ENCODE measurements at regions not wholly inside any gene's neighbourhood (a gene's known extent, or its start where the extent isn't known, plus 50 kb on each side); places are given as distances from the start of the nearest gene placed in this dataset.
"Not testable (repeated sequence)": the region's sequence is repeated elsewhere in the genome, so short reads cannot be mapped to it uniquely, and the experiment has no call there.

- DNase-seq = no peak
These were observed 616.0 kb downstream of the MCTP2 start for GRCh38 chr15:94847325-94847724.

GRCh38 chr15:94848054-94848453 lies 616.7 kb downstream of the MCTP2 start:
- DNase-seq = no peak

GRCh38 chr15:94855018-94855408 lies 623.7 kb downstream of the MCTP2 start:
- DNase-seq = no peak

GRCh38 chr15:94855409-94856266 lies 624.3 kb downstream of the MCTP2 start:
- no peak for DNase-seq

- no peak for DNase-seq
These were observed 625.0 kb downstream of the MCTP2 start for GRCh38 chr15:94856267-94856854.

GRCh38 chr15:94857466-94857865 lies 626.1 kb downstream of the MCTP2 start:
- no peak for DNase-seq

GRCh38 chr15:94858011-94858410 lies 626.6 kb downstream of the MCTP2 start:
- DNase-seq = no peak

GRCh38 chr15:94858449-94858848 lies 627.1 kb downstream of the MCTP2 start:
- no peak for DNase-seq

- no peak for DNase-seq
These were observed 627.6 kb downstream of the MCTP2 start for GRCh38 chr15:94858920-94859319.

GRCh38 chr15:94864600-94864999 lies 633.2 kb downstream of the MCTP2 start:
- DNase-seq = no peak

- DNase-seq = not testable (repeated sequence)
These were observed 636.9 kb downstream of the MCTP2 start for GRCh38 chr15:94868265-94868664.

GRCh38 chr15:94875550-94875949 lies 644.2 kb downstream of the MCTP2 start:
- DNase-seq = no peak

GRCh38 chr15:94877833-94878232 lies 646.5 kb downstream of the MCTP2 start:
- DNase-seq = no peak

GRCh38 chr15:94882071-94882712 lies 650.8 kb downstream of the MCTP2 start:
- no peak for DNase-seq

GRCh38 chr15:94887391-94887790 lies 656.0 kb downstream of the MCTP2 start:
- DNase-seq = no peak

GRCh38 chr15:94889153-94889552 lies 657.8 kb downstream of the MCTP2 start:
- DNase-seq = no peak

GRCh38 chr15:94893091-94893490 lies 661.7 kb downstream of the MCTP2 start:
- DNase-seq = no peak

GRCh38 chr15:94894056-94894455 lies 662.7 kb downstream of the MCTP2 start:
- no peak for DNase-seq

GRCh38 chr15:94909510-94909909 lies 678.1 kb downstream of the MCTP2 start:
- DNase-seq = no peak

- DNase-seq = no peak
These were observed 678.8 kb downstream of the MCTP2 start for GRCh38 chr15:94910166-94910565.

GRCh38 chr15:94912760-94913159 lies 681.4 kb downstream of the MCTP2 start:
- no peak for DNase-seq

- no peak for DNase-seq
These were observed 685.7 kb downstream of the MCTP2 start for GRCh38 chr15:94917068-94917467.

GRCh38 chr15:94921936-94922335 lies 690.6 kb downstream of the MCTP2 start:
- no peak for DNase-seq

GRCh38 chr15:94924057-94924456 lies 692.7 kb downstream of the MCTP2 start:
- no peak for DNase-seq

Measured in suppressor macrophage treated with lipopolysaccharide for 4 hours (primary cell).